Hematopoietic multipotent progenitor cell (in vitro differentiated cells): ENCODE measurements at regions not wholly inside any gene's neighbourhood (a gene's known extent, or its start where the extent isn't known, plus 50 kb on each side); places are given as distances from the start of the nearest gene placed in this dataset.
A peak's percentile ranks its signal among the peaks of the same experiment; 100 is the strongest.

Experiments used
- DNase-seq, 3 donors: peaks; one replicate each; pipeline ENCODE4 v3.0.0-alpha.2; 2011 to 2015; ENCODE audit warnings: low read depth in 2 of 3, low spot score in 2 of 3

DNA sequence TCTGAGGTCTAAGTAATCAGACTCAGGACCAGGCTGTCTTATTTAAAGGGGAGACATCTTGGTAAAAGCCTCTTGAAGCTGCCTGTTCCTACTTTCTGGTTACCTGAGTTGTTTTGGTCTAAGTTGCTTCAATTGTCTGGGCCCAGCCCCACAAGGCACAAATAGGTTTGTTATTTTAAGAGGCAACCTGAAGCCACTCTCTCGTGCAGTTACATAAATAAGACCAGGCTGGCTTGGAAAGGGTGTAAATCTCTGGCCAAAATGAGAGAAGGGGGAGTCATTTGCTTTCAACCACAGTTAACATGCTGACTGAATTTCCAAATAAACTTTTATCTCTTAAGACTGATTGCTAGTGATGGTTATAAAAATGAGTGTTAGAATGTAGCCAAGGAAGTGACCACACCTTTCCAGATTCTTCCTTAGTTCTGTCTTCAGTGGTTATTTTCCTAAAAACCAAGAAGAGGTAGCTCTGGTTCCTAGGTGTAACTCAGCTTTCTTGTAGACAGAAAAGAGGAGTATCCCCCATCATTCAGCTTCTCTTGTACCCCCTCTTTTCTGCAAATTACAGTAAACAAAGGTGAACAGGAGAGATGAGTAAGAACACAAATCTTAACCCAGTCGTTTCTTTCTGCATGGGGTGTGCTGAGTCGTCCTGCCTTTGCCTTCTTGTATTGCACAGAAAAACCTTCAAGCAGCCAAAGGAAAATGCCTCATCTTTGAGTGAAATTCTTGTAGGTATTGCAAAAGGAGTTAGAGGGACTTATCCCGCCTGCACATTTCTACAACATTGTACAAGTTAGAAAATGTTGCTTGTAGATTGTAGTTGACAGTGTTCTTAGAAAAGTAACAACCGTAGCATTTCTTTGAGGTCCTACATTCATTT is 161.5 kb upstream of the NT5C1B start:
- no peak for DNase-seq

GRCh38 chr2:18749912-18750526 is 160.7 kb upstream of the NT5C1B start:
- DNase-seq: peak in 2 of 3 donors; percentile 13 to 64

- DNase-seq: no peak
Observed at GRCh38 chr2:18745431-18746272, 156.3 kb upstream of the NT5C1B start.

- no peak for DNase-seq
Observed at GRCh38 chr2:18741895-18742732, 152.7 kb upstream of the NT5C1B start.

DNA sequence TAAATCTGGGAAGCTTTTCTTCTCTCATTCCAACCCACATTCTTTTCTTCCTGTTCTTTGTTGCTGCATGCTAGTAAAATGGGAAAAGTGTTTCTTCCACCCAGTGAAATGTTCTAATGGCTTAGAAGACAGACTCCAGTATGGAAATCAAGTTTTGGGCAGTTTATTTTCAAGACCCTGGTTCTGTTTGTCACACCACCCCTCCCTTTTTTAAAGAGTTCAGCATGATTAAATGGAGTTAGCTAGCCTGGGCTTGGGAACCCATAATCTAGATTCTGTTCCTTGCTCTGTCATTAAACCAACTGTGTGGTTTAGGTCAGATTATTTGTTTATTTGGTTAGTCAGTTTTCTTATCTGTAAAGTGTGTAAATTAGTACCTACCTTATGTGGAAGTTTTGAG is 151.8 kb upstream of the NT5C1B start:
- no peak for DNase-seq

DNA sequence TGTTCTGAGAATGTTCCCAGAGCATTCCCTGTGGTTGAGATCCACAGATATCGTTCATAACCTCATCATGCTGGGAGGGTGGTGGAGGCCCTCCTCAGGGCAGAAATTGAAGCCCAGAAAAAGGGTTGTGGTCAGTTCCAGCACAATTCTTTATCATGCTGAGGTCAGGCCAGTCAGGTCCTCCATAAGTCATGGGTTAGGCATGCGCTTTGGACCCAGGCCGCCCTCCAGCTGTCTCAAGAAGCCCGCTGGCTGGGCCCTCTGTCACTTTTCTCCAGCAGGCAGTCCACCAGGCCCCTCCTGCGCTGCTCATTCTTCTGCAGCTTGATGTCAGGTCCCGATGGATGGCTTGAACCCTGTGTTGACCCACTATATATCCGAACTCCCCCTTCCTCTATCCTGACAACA is 151.1 kb upstream of the NT5C1B start:
- DNase-seq: no peak

DNA sequence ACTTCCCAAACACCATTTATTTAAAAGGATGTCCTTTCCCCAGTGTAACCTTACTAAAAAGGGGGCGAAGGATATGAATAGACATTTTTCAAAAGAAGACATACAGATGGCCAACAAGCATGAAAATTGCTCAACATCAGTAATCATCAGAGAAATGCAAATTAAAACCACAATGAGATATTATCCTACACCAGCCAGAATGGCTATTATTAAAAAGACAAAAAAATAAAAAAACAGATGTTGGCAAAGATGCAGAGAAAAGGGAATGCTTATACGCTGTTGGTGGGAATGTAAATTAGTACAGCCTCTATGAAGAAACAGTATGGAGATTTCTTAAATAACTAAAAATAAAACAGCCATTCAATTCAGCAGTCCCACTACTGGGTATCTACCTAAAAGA is 142.3 kb upstream of the NT5C1B start:
- no peak for DNase-seq

- DNase-seq: no peak
Observed at GRCh38 chr2:18724371-18725145, 135.2 kb upstream of the NT5C1B start.

GRCh38 chr2:18723219-18723618 is 133.8 kb upstream of the NT5C1B start:
- no peak for DNase-seq

- no peak for DNase-seq
Observed at GRCh38 chr2:18722101-18722500, 132.7 kb upstream of the NT5C1B start.

DNA sequence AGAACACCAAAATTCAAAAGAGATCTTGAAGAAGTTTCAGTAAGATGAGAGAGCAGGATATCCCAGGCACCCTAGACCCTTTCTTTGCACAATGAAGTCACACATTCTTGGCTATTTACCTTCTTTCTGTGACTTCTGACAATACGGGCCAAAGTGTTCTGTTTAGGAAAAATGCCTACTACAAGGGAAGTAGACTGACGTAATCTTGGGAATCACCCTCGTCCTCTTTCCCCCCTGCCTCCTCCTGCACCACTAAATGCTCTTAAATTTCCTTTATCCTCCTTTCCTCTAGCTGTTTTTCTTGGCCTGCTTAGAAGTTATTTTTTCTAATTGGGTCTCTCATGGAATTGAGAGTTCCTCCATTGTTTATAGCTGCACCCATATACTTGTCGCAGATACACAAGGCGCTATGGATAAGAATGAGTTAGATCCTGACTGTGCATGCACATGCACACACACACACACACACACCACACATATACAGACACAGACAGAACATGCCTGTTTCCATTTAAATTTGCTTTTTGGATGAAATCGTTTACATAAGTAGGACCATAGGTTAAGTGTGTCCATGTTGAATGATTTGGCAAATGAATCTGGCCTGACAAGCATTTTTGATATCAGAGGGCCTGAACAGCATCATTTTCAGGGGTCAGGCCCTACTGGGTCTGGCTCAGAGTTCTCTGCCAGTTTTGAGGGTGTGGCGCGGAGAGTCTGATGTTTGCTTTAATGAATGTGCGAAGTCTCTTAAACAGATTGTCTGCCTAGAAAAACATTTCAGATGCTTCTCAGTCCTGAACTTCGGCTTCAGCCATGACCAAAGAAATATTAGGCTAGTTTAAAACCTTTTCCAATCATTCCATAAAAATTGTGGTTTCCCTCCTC is 131.9 kb upstream of the NT5C1B start:
- DNase-seq: no peak

- no peak for DNase-seq
Observed at GRCh38 chr2:18719978-18720775, 130.8 kb upstream of the NT5C1B start.

- no peak for DNase-seq
Observed at GRCh38 chr2:18708203-18708715, 118.9 kb upstream of the NT5C1B start.

GRCh38 chr2:18706001-18706400 is 116.6 kb upstream of the NT5C1B start:
- DNase-seq: no peak

DNA sequence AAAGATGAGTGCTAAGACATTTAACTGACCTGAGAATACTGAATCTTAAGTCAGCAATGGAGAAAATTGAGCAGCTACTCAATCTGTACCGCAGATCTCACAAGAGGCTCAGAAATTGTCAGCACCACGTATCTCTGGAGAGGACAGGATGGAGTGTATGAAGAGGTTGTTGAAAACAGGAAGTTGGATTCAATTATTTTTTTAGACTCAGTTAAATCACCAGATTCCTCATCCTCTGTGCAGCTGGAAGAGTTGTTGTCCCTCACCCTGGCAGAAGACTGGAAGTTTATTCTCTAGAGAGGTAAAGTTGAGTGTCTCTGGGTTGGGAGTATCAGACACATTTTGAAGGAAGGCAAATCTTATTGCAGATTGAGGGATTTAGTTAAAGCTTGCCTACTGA is 114.9 kb upstream of the NT5C1B start:
- DNase-seq: no peak

DNA sequence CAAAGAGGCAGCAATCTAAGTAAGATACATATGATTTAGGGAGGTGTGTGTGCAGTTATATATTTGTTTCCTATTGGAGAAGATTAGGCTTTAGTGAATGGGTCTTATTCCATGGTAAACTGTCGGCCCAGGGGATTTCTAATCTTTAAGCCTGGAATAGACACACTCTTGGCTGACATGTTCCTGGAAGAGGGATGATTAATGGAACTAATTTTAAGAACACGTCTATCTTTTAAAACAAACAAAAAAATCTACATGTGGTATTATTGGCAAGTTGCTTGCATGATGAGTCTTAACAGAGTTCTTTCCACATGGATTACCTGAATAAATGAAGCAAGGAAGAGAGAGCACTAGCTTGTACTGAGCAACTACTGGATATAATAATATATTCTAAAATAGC is 114.2 kb upstream of the NT5C1B start:
- DNase-seq: no peak

DNA sequence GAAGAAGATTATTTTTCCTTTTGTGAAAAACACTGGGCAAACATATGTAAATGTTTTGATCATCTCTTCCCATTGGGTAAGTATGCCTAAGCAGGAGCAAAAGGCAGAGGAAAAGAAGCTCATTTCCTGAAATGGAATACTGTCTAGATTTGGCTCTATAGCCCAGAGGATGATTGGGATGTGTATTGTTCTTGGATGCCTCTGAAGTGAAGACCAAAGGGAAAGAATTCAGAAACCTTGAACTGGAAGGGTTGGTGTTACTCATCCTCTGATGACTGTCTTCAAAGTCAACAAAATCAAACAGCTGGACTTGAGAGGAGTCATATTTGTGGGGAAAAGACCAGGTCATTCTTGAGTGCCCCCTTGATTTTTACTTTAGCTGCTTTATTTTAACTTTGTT is 112.6 kb upstream of the NT5C1B start:
- DNase-seq: no peak

GRCh38 chr2:18701546-18701945 is 112.2 kb upstream of the NT5C1B start:
- no peak for DNase-seq
